Stimulated activated CD4-positive, alpha-beta T cell treated with anti-CD3 and anti-CD28 coated beads, Interleukin-15, amount 100 ng/mL, for 48 hours (primary cell): ENCODE measurements at regions not wholly inside any gene's neighbourhood (a gene's known extent, or its start where the extent isn't known, plus 50 kb on each side); places are given as distances from the start of the nearest gene placed in this dataset.

ENCODE experiments used
- DNase-seq, 2 donors: peaks; one replicate each; pipeline ENCODE4 v3.0.0-alpha.2; 2020; ENCODE audit warnings: low read depth in 2 of 2

GRCh38 chr2:7706791-7707190 lies 789.6 kb downstream of the RNF144A start:
- DNase-seq = no peak

- no peak for DNase-seq
These were observed 790.5 kb downstream of the RNF144A start for GRCh38 chr2:7707723-7708122.

- DNase-seq = no peak
These were observed 792.7 kb downstream of the RNF144A start for GRCh38 chr2:7709907-7710306.

GRCh38 chr2:7711167-7711566 lies 794.0 kb downstream of the RNF144A start:
- DNase-seq = no peak

- no peak for DNase-seq
These were observed 802.7 kb downstream of the RNF144A start for GRCh38 chr2:7719876-7720275.

- DNase-seq = no peak
These were observed 804.3 kb downstream of the RNF144A start for GRCh38 chr2:7721413-7721995.

- DNase-seq = no peak
These were observed 805.1 kb downstream of the RNF144A start for GRCh38 chr2:7722212-7722910.

GRCh38 chr2:7724336-7724735 lies 807.1 kb downstream of the RNF144A start:
- DNase-seq = no peak

GRCh38 chr2:7725171-7725849 lies 808.1 kb downstream of the RNF144A start:
- DNase-seq = no peak

- DNase-seq = no peak
These were observed 808.6 kb downstream of the RNF144A start for GRCh38 chr2:7725850-7726242.

GRCh38 chr2:7726989-7727388 lies 809.8 kb downstream of the RNF144A start:
- DNase-seq = no peak

- no peak for DNase-seq
These were observed 811.2 kb downstream of the RNF144A start for GRCh38 chr2:7728388-7728787.

GRCh38 chr2:7730449-7730848 lies 813.2 kb downstream of the RNF144A start:
- DNase-seq = no peak

- no peak for DNase-seq
These were observed 813.8 kb downstream of the RNF144A start for GRCh38 chr2:7730990-7731389.

- DNase-seq = no peak
These were observed 815.3 kb downstream of the RNF144A start for GRCh38 chr2:7732497-7732896.

GRCh38 chr2:7736646-7737305 lies 819.6 kb downstream of the RNF144A start:
- no peak for DNase-seq

- DNase-seq = no peak
These were observed 821.4 kb downstream of the RNF144A start for GRCh38 chr2:7738596-7738995.

- DNase-seq = no peak
These were observed 822.9 kb downstream of the RNF144A start for GRCh38 chr2:7740114-7740513.

- DNase-seq = no peak
These were observed 825.1 kb downstream of the RNF144A start for GRCh38 chr2:7742301-7742700.

GRCh38 chr2:7744827-7745226 lies 827.6 kb downstream of the RNF144A start:
- peak in 1 of 2 donors; percentile 25 for DNase-seq

GRCh38 chr2:7745369-7745768 lies 828.2 kb downstream of the RNF144A start:
- DNase-seq = no peak

GRCh38 chr2:7748717-7749415 lies 831.7 kb downstream of the RNF144A start:
- DNase-seq = no peak
